Activated naive CD4-positive, alpha-beta T cell treated with anti-CD3 and anti-CD28 coated beads, Interleukin-2, amount 50 U/mL, for 16 hours (primary cell): ENCODE measurements at regions not wholly inside any gene's neighbourhood (a gene's known extent, or its start where the extent isn't known, plus 50 kb on each side); places are given as distances from the start of the nearest gene placed in this dataset.
"Not testable (repeated sequence)": the region's sequence is repeated elsewhere in the genome, so short reads cannot be mapped to it uniquely, and the experiment has no call there.

Source experiments
- DNase-seq: peaks from one replicate; pipeline ENCODE4 v3.0.0-alpha.2; 2020

DNA sequence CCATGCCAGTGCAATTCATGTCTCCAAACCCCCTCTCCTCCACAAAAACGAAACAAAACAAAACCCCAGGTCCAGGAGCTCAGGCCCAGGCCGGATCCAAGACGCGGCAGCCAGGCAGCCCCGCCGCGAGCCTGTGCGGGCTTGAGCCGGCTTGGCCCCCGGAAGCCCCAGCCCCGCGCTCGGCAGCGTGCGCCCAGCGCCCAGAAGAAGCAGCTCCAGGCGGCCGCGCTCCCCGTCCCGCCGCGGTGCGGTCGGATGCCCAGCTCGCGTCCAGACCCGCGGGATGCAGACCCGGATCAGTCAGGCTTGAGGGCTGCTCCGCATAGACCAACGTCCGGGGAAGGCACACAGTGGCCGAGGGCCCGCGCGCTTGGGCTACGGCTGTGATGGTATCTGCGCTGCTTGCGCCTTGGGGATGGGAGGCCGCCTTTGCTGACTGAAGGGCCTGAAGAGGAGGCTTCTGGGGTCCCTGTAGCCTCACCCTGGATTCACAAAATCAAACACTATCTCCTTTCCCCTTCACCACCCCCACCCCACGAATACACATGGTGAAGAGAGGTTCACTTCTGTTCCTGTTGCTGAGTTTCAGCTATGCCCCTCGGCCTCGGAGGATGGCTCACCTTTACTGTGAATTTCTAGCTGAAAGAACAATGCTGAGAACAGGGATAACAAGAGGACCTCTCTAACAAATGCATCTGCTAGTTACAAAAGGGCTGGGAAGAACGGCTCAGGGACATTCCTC is 79.9 kb upstream of the EN2 start:
- DNase-seq, result no peak

DNA sequence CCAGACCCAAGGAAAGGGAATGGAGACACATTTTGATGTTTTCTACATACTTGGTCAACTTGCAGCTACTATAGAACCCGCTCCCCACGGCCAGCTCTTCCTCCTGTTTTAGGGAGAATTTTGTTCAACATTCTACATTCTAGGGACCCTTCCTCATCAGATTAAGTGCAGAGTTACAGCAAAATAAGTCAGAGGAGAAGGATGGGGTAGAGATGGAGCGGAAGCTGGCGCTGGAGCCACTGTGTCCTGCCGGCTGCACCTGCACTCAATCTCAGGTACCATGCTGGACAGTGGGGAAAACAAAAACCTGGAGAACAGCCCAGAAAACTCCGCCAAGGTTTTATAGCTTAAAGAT is 79.4 kb upstream of the EN2 start:
- no peak for DNase-seq

DNA sequence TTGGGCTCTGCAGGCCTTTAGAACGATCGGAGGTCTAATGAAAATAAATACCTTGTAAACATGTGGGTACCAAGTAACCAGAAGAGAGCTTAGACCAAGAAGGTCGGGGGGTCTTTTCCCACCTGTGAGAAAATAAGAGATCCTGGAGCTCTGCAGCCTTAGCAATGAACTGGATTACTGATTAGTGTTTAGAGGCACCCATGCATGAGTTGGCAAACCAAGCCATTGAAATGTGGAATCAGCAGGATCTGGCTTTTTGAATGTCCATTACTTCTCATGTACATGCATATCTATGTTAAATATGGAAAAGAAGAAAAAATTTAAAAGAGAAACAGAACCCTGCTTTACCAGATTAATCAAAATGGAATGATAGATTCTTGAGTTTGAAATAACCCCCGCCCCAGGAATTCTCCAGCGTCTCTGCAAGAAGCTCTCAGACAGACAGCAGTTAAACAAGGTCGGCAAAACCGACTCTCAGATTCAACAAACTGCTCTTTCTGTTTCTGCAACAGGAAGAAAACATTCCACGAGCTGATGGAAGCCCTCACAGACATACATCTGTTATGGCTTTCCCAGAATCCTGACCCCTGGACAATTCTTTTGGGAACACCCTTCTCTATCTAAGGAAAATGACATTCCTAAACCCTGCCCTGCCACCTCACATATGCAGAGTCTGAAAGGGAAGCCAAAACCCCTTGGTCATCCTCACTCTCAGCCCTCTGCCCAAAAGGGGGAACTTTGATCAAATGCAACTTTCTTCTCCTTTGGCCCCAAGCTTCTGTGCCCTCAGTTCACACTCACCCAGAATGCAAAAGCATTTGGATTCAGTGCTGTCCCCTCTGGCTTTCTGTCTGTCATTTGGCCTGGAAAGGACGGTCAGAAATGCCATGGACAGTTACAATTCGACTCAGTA is 78.7 kb upstream of the EN2 start:
- no peak for DNase-seq

DNA sequence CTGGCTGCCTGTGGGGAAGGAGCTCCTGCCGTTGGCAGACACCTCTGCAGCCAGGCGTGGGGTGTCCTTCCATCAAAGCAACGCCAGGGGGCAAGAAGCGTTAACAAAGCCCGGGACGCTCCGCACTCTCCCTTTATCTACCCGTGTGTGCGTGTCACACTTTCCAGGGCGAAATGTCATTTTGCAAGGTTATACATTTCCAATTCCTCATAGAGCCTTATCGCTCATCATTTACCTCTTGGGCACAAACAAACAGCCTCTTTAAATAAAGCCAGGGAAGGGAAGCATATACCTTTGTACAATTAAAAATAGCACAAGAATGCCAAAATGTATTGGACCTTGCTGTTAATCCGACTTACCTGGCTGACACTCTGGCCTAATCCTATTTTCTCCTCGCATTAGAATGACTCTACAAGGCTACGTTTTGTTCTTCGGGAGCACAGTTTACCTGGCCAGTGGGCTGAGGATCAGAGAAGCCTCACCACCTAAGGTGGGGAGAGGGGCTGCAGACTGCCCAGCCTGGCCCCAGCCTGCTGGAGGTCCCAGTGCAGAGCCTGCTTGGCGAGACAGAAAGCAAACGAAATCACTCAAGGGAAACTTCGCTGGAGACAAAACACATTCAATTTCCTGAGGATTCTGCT is 77.6 kb upstream of the EN2 start:
- DNase-seq, result peak; percentile 75

DNA sequence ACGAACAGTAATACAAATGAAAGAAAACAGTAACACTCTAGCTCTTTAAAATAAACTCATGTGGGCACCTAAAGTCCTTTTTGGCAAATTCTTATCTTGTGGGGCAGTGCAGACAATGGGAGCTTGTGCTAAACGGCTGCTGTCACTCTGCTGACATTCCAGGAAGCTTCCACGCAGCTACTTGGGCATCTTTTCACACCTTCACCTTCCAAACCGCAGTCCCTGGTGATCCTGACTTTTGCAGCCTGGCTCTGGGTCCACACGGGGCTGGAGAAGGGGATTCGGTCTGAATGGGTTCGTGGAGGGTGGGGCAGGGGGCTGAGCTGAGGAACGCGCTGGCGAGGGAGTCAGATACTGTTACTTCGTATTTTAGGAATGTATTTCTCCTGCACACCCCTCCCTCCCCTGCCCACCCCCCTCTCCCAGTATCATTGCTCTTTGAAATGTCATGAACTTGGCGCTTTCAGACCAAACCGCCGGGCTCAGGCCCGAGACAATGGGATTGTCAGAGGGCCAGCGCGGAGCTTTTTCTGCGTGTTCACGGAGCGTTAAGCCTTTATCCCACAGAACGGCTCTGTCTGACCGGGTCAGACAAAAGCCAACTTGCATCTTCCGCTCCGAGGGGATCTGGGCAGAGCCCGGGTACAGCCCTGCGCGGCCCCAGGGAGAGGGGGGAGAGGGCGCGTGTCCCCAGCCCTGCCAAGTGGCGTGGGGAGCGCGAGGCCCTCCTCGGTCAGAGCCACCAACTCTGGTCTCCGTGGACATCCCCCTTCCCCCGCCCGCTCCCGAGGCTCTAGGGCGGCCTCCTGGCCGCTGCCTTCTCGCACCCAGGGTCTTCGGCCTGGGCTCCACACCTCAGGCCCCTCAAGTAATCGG is 76.7 kb upstream of the EN2 start:
- DNase-seq, result no peak

DNA sequence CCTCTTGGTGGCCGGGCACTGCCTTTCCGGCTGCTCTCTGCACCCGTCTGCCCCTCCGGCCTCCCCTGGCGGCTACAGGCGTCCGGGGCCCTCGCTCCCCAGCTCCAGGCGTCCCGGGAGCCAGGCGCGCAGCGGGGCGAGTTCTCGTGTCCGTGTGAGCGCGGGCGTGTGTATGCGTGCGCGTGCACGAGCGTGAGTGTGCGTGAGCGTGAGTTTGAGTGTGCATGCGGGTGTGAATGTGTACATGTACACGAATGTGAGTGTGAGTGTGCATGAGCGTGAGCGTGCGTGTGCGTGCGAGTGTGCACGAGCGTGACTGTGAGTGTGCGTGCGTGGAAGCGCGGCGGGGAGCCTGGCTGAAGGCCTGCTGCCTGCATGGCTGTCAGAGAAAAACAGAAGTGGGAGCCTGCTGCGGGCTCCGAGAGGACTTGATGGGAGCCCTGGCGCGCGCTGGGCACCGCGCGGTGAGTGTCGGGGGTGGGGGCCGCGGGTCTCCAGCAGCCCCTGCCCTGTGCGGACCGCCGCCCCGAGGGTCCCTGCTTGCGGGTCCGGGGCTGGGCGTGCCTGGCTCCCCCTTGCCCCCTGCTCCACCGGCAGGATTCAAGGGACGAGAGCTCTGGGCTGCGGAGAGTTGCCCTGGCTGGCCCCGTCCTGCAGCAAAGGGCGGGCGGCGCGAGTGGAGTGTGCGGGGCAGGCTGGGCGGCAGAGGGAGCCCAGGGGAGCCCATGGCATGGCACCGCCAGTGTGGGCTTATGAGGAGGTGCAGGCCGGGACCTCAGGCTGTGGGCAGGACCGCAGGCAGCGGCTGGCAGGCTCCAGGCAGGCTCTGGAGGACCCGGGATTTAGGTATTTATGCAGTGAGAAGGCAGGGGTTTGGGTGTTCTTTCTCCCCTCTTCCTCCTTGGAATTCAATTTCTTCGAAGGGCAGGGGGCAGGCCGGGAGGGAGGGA is 75.8 kb upstream of the EN2 start:
- no peak for DNase-seq

DNA sequence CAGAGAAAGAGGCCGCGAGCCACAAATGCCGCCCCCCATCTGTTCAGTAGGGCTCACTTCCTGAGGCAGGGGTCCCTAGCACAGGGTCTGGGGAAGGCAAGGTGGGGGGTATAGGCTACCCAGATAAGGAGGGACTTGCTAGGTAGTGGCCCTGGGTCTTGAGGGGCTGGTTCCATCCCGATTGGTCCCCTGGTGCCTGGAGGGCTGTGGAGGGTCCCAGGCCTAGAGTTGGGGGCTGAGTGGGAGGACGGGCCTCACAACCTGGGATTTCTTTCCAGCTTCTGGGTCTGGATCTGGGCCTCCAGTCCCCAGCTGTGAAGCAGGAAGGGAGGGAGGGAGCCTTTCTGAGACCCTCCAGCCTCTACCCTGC is 75.1 kb upstream of the EN2 start:
- no peak for DNase-seq

DNA sequence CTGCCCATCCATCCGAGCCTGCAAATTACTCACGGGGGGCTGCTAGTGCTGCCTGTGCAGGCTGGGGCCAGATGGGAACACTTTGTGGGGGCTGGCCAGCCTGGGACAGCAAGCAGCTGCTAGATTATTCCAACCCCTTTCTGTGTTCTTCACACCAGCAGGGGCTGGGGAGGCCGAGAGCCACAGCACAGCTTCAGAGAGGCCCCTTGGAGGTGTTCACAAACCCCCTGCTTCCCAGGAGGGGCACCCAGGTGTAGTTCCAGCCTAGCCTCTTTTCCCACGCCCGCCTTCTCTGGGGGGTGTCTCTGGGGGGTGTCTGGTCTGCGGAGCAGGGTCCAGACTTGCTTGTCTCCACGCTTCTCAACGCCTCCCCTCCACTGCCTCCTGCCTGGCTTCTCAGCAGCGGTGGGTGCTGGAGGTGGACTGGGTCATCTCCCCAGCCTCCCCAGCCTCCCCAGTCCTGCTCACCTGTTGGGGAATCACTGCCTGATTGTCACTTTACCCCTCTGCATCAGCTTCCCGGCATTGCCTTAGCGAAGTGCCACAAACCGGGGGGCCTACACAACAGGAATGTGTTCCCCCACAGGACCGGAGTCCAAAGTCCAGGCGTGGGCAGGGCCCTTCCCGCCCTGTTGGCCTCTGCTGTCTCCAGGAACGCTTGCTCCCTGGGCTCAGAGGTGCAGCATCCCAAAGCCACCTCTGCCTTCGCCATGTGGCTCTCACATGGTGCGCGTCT is 74.0 kb upstream of the EN2 start:
- no peak for DNase-seq

DNA sequence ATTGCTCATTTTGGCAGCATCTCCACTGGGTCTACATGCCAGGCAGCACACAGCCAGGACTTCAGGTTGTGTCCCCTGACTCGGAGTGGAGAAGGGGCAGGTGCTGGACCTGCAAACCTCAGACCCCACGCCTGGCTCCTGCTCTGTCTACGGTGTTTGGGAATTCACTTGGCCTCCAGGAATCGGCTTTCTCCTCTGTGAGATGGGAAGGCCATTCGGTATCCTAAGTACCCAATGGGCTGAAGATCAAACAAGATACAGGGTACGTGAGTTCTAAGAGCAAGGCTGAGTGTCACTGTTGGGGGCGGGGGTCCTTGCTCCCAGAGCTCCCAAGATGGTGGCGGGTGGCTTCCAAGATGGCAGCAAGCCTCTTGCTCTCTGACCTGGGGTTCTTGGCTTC is 73.2 kb upstream of the EN2 start:
- no peak for DNase-seq

DNA sequence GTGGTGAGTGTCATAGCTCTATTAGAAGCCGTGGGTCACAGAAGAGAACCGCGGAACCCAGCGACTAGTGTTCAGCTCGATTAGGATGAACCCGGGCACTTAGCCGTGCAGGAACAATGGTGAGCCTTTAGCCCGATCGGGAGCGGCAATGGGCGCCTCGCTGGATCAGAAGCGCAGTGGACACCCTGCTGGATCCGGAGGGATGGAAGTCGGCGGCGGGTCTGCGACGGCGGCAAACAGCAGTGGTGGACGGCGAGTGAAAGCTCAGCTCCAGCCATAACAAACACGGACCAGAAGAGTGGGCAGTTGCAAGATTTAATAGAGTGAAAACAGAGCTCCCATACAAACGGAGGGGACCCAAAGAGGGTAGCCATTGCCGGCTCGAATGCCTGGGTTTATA is 72.7 kb upstream of the EN2 start:
- DNase-seq, result not testable (repeated sequence)

DNA sequence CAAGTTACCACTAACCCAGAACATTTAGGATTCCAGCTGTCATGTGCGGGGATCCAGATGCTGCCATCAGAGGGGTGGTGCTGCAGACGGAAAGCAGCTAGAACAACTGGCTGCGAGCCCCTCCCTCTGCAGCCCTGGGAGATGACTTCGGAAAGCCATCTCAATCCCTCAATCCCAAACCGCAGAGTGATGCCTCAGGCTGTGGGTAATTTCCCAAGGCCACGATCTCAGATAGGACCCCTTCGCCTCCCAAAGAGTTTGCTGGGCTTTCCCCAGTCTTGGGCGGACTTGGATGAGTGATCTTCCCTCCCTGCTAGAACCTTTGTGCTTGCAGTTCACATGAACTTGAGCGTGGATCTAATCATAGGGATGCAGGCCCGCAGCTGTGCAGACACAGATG is 71.3 kb upstream of the EN2 start:
- no peak for DNase-seq

DNA sequence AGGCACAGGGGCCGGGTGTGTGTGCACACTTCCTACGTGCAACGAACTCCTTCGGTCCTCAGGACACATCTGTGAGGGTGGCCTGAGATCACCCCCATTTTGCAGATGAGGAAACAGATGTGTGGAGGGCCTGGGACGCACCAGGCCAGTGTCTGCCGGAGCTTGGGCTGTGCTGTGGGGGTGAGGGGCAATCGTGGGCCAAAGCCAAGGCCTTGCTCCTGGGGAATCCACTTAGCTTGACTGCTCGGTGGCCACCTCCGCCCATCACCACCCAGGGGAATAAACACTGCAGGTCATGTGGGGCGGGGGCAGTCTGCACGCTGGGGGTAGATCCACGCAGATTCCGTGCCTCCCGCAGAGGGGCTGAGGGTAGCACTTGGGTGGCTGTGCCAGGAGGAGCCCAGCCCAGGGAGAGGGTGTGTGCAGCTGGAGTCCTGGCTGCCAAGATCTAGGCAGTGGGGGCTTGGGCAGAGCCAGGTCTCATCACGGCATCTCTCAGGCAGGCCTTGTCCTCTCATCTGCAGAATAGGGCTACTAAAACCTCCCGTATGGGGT is 70.8 kb upstream of the EN2 start:
- DNase-seq, result no peak

DNA sequence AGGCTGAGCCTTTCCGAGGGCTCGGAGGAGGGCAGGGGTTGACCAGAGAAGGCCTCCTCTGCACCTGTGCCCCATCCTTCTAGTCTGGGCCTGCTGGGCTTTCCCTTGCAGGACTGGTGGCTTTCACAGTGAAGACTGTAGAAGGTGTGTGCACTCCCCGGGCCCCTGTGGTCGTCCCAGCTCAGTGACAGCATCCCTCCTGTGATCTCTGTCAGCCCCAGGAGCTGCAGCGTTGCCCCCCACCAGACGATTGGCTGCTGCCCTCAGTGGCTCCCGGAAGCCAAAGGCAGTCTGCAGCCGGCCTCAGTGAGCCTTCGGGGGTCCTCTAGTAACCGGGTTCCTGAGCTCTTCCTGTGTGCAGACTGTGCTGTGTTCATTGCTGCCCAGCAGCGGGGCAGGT is 69.4 kb upstream of the EN2 start:
- DNase-seq, result no peak

DNA sequence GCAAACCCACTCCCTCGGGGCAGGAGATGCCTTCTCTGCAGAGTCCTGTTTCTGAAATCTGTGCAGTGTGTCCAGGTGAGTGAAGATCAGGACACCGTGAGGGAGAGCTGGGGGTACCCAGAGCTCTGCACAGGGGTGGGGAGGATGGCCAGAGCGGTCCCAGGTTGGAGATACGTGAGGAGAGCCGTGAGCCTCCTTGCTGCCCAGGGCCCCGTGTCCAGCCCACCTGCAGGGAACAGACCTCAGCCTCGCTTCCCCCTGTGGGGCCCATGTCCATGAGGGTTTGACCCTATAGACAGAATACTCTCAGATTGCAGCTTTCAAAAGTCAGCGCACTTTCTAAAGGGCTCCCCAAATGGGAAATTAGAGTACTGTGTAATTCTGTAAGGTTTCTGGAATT is 66.5 kb upstream of the EN2 start:
- no peak for DNase-seq

DNA sequence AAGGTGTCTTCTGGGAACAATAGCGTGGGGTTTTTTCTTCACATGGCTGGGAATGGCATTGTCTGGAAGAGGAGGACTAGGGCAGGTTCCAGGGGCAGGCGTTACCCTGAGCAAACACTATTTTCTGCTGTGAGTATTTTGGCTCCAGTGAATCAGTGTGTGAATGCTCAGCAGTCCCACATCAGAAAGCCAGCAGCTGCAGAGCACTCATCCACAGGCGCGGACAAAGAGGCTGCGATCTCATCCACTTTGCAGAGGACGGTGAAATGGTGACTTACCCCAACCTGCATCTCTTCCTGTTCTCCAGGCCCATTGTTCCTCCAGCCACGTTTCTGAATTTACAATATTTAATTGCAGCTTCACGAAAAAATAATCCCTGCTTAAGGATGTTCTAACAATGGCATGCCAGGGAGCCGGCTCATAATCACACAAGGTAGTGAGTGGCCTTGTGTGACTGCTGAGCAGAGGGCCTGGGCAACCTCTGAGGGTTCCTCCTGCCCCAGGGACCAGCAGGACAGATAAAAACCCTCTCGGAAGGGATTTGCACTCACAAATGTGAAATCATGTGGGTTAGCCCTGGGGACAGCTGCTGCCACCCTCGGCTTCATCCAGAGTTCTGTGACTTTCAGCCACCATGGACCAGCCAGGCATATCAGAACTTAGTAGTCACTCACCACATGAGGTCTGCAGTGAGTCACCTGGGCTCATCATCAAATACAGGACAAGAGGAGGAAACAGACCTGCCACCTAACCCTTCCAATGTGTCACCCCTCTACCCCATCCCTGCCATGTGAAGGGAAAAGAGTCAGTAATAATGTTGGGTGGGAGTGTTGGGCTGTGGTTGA is 65.0 kb upstream of the EN2 start:
- DNase-seq, result no peak

DNA sequence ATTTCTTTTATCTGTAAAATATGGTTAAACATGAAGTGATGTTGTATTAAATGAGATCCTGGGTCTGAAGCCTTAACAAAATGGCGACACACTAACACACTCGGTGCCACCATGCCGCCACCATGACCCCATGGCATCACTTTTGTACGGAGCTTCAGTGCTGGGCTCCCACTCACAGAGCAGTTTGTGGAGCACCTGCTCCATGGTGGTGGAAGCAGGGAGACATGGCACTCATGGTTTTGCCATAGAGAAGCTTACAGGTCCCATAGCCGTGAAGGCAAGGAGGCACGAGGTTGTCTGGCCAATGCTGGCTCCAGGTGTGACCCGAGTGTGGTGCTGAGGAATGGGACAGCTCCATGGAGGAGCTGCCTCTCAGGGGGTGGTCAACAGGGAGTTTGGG is 63.5 kb upstream of the EN2 start:
- no peak for DNase-seq

DNA sequence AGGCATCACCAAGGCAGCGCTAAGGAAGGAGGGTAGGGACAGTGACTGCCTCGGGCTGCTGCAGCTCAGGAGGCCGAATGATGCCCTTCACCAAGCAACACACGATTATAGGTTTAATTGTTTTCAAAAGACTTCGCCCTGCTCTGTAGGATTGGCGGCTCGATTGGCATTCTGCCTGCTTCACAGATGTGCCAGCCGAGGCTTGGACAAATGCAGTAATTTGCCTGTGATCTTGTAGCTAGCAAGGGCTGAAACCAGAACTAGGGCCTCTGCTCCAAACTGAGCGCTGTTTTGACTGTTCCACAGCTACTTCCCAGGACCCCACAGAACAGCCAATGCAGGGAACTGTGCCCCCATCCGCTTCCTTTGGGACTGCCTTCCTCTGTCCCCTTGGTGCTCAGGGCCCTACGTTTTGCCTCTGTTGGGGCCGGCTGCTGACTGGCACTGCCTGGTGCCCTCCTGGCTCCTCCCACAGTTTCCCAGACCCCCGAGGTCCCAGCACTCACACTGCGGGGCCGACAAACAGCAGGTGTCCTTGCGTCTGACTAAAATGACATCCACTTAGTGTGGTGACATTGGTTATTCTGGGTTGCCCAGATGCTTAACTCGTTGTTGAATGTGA is 62.6 kb upstream of the EN2 start:
- DNase-seq, result no peak

DNA sequence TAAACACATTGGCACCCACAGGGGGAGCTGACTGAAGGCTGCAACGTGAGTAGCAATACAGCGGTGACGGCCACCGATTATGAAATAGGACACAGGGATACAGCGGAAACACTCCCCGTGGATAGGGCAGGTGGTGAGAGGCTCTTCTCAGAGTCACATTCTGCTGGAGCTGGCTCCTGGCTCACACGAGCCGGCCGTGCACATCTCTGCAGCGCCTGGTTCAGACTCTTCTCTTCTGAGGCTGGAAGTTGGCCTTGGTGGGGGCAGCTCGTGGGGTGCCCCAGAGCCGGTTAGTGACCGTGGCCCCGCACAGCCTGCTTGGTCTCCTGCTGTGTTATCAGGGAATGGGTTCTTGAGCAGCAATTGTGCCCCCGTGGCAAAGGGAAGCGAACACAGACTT is 61.3 kb upstream of the EN2 start:
- DNase-seq, result no peak
